DMS114 treated with DMSO at 0.1 percent for 48 hours (cell line): ENCODE measurements at regions not wholly inside any gene's neighbourhood (a gene's known extent, or its start where the extent isn't known, plus 50 kb on each side); places are given as distances from the start of the nearest gene placed in this dataset.
"Not testable (repeated sequence)": the region's sequence is repeated elsewhere in the genome, so short reads cannot be mapped to it uniquely, and the experiment has no call there.

ENCODE experiments used
- DNase-seq: peaks from one replicate; lab custom pipeline; 2025; ENCODE audit not compliant: unreplicated experiment; lab: John Stamatoyannopoulos, UW

DNA sequence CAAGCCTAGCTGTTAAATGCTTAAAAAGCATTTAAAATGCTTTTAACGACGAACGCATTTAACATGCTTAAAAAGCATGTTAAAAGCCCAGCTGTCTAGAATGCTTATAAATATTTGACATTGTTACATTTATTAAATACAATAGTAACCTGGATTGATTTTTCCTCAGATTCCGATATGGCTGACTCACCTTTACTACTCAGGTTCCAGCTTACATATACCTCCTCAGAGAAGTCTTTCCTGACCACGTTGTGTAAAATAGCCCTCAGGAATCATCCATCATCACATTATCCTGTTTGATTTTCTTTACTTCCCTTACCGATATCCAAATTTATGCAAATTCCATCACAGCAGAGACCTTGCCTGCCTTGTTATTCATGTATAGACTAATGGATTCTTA lies 51.4 kb downstream of the SLC41A2 start:
- no peak for DNase-seq

DNA sequence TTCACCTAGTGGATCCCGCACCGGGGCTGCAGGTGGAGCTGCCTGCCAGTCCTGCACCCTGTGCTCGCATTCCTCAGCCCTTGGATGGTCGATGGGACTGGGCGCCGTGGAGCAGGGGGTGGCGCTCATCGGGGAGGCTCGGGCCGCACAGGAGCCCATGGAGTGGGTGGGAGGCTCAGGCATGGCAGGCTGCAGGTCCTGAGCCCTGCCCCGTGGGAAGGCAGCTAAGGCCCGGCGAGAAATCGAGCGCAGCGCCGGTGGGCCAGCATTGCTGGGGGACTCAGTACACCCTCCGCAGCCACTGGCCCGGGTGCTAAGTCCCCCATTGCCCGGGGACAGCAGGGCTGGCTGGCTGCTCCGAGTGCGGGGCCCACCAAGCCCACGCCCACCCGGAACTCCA lies 52.6 kb downstream of the SLC41A2 start:
- DNase-seq, result not testable (repeated sequence)

DNA sequence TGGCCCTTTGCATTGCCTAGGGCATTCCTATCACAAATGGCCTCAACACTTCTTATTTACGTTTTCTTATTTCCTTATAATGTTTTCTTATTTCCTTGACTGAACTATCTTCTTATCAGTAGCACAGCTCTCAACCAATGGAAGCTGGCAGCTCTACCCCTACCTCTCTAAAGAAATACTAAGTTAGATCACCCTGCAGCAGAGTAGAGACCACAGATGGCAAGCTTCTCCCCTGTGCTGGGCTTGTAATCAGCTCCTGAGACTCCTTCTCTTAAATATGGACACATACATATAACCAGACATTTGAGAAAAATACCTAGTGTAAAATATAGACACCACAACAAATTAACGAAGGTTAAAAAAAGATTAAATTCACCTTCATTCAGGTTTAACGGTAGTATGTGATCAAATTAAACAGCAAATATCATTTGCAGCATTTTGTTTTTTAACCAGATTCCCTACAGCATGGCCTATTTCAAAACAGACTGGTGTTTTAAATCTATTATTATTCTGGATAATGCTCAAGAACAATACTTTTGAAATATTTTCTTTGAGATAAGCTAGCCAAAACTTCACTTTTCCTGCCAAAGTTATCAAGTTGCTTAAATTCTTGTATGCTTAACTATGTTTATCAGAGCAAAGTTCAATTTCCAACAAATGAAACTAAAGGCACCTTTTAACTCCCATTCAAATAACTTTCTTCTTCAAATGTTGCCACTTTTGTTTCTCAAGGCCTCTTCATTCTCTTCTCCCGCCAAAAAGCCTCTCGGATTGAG lies 54.3 kb downstream of the SLC41A2 start:
- no peak for DNase-seq

DNA sequence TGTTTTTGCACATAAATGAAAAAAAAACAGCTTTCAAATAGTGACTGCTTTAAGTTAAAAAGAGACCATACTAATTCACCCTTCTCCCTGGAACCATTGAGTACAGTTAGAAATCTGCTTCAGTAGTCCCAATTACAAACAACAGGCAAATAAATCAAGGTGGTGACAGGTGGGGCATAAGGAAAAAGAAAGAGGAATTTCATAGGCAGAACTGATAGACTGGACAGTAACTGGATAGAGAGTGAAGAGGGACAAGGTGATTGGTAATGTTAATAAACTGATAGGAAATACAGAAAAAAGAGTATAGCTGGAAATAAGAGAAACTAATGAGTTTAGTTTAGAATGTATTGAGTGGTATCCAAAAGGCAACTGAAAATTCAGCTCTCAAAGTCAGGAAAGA lies 56.0 kb downstream of the SLC41A2 start:
- no peak for DNase-seq

DNA sequence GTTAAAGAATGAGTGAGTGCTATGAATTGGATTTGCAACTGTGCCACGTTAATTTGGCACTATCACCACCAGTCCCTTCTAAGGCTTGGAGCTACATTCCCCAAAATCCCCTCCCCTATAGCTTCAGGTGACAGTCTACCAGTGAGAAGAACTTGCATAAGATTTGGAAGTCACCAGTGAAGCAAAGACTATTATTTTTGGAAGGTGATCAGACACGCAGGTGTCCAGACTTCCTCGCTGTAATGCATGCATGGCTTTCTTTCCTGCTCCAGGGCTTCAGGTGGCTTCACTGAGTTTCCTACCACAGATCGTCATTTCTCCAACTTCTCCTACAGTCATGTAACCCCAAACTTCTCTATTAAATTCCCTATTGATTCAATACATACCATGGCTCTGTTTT lies 61.4 kb downstream of the SLC41A2 start:
- DNase-seq, result no peak

DNA sequence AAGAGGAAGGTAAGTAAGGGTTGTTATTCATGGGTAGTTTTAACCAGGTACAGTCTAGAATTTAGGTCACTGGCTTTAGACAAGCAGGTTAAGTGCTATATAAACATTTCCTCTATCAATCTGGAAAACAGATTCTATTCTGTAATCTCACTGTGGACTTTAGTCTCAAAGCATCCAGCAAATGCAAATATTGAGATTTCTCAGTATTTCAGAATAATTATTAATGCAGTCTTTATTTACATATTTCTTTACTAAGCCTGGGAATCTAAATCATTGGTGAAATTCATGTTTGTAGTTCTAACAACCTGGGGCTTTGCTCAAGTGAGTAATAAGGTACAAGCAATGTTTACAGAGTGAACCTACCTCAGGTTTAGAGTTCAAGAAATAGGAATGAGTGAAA lies 61.9 kb downstream of the SLC41A2 start:
- DNase-seq, result no peak

DNA sequence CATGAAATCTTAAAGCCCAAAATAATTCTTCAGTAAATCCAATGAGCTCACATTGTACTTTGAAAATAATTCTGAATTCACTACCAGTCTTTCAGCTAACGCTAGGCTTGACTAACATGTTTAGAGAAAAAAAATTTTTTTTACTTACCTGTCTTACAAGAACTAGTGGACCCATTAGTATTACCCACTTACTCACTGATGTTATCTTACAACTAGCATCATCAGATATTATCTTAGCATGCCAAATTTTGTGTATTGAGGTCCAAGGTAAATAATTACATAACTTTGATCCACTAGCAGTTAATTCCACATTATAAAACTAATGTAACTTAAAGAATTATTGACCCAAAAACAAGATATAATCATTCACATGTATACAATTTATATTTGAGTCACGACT lies 62.7 kb downstream of the SLC41A2 start:
- DNase-seq, result no peak

DNA sequence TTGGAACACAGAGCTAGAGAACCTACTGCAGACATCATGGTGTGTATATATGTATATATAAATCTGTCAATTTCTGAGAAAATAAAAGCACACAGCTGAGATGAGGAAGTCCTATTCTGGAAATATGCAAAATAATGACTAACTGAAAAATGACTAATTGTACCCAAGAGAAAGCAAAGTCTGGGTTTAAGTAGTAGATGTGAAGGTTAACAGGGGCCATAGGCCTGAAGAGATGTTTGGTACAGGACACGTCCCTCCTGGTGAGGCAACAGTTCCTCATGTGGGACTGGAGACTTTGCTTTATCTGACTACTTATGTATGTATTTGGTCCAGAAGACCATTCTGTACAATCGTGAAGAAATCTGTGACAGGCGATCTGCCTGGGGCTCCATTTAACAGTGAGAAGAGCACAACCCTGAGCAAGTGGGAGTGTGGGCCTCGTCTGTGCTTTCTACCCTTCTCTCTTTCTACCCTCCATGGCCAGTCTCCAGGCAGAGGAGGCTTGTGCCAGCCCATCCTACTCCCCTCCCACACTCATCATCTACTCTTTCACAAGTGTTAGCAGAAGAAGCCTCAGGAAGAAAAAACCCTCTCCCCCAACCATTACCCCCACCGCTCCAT lies 67.5 kb downstream of the SLC41A2 start:
- DNase-seq, result no peak

DNA sequence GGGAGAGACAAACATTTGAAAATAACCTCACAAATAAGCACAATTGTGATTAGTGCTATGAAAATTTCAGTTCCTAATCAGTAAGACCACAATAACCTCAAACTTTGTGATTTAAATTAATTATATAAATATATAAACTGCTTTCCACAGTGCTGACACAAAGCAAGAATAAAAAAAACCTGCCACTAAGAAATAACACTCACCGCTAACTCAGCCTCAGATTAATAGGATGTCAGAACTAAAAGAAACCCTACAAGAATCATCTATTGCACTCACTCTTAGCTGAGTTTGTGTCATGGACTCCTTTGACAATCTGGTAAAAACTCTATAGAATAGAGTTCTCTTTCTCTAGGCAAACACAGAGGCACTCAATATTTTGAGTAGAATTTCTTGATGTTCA lies 68.4 kb downstream of the SLC41A2 start:
- no peak for DNase-seq

DNA sequence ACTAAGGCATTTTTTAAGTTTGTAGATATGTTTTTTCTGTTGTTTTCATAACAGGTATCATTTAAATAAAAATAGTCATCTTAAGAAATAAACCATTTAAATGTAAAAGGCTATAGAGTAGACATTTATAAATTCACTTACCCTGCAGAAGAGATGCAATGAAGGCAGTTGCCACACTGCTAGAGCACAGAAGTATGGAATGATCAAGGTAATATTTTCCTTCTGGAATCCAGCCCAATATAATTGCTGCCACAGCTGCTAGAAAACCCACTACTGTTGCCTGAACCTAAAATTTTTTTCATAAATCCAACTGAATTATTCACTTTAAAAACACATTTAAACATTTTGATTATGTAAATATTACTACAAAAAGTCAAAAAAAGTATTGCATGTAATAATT lies 69.2 kb downstream of the SLC41A2 start:
- DNase-seq, result no peak

DNA sequence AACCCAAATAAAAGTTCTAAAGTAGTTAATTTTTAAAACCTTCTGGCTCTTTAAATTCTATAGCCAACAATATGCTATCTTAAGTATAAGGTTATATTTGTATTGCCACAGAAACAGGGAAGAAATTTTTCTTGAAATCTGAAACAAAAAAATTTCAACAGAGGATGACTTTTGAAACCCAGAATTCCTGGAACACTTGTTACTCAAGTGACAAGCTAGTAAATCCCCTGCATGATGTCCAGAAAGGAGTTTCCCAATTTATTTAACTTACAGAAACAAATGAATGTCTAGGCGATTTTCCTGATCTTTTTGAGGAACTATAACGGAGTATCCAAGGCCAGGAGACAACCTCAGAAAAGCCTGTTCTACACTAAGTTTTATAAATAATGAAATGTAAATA lies 69.6 kb downstream of the SLC41A2 start:
- no peak for DNase-seq

DNA sequence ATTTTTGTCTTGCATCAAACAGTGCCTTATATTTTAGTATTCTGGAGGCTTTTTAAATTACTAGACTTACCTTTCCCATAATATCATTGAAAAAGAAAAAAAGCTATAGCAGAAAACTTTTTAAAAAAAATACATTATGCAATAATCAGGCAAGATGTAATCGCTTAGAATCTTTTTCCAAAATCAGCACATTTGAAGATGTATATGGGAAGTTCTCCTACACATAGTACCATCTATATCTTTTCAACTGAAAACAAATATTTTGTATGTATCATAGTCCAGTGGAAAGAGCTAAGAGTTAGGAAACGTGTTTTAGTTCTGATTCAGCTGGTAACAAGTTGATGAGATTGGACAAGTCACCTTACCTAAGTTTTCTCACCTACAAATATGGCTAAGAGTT lies 70.6 kb downstream of the SLC41A2 start:
- DNase-seq, result no peak

DNA sequence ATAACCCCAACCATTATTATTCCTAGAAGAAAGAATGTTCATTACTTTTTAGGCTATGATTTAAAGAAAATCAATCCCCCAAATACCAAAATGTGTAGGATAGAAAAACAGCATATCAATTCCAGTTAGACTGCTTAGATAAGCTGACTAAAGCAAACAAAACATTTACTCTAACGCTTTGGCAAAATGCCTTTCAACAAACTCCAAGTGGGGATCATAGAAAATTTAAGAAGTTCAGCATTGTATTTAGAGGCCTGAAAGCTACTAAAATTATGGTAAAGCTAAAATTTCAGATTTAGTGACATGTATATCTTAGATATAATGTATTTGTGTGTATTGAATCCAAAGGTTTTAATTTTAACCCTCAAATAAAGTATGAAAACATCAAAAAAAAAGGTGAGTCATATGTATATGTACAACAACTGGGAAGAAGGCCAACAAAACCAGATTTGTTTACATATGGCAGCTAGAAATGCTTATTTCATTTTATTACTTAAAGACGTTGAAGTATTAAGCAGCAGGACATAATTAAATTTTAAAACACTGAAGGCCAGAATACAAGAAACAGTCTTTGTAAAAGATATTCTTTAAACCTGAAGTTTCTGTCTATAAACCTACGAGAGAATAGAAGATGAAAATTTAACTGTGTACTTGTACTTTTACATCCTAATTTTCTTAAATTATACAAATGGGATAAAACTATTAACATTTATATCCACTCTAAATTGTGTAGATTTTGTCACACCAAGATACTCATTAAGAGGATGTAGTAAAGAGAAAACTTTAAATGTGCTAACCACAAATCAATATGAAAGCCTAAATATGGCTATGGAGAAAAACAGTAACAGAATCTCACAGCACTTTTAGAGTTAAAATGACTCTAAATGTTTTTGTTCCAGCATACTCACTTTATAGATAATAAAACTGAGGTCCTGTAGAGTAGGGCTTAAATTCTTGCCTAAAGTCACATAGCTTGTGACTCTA lies 71.4 kb downstream of the SLC41A2 start:
- DNase-seq, result no peak

DNA sequence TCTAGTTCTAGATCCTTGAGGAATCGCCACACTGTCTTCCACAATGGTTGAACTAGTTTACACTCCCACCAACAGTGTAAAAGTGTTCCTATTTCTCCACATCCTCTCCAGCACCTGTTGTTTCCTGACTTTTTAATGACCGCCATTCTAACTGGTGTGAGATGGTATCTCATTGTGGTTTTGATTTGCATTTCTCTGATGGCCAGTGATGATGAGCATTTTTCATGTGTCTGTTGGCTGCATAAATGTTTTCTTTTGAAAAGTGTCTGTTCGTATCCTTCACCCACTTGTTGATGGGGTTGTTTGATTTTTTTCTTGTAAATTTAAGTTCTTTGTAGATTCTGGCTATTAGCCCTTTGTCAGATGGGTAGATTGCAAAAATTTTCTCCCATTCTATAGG lies 79.2 kb downstream of the SLC41A2 start:
- DNase-seq, result not testable (repeated sequence)

DNA sequence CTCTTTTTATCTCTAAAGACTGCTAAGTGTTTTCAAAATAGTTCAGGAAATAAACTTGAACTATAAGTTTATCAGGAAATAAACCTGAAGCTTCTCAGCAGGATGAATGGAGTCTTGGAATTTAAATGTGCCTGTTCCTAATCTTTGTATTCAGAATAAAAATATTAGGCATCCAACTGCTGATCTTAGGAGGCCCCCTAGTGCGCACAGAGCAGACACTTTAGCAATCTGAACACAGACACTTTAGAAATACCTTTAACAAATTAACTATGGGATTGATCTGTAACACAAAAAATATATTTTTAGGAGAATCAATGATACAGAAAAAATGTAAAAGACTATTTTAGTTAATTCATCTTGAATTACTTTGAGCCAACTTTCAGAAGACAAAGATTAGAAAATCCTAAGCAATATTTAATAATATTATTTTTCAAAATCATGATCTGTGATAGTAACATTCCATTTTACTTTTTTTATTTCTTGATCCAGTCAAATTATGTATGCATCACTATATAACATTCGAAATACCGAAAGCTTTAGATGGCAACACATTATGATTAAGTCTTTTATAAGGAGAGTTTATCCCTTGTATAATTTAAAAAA lies 80.9 kb downstream of the SLC41A2 start:
- peak; percentile 31 for DNase-seq

DNA sequence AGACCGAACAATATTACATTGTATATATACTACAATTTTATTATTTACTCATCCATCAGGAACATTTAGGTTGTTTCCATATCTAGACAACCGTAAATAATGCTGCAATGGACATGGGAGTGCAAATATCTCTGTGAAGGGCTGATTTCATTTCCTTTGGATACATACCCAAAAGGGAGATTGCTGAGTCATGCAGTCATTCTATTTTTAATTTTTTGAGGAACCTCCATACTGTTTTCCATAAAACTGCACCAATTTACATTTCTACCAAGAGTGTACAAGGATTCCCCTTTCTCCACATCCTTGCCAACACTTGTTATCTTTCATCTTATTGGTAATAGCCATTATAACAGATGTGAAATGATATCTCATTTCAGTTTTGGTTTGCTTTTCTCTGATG lies 84.7 kb downstream of the SLC41A2 start:
- no peak for DNase-seq

DNA sequence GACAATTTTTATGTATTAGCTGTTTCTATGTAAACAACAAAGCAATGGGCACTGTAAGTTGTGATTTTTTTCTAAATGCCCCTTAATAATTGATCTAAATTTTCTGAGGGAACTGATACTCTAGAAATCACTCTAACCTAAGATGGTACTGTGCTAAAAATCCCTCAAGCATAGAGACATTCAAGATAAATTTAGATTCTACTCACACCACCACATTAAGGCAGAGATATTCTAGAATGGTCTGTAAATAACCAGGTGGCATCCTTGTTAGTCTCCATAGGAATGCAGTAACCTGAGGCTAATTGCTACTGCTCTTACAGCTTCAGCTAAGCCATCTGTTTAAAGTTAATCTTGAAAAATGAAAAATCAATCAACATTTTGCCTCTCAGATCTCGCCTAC lies 87.3 kb downstream of the SLC41A2 start:
- DNase-seq, result no peak

DNA sequence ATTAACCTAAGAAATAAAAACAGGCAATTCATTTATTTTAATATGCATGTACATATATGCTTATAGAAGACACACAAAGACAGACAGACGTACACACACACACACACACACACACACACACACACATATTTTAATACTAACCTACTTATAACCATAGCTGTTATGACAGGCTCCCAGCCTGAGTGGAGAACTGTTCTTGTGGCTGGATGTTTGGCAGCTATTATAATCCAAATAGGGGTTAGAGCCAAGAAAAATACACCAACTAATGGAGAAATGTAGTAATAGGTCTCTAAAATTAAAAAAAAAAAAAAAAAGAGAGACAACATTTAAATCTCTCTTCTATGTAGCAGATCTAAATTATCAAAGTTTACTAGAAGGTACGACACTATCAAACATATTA lies 91.8 kb downstream of the SLC41A2 start:
- DNase-seq, result no peak

DNA sequence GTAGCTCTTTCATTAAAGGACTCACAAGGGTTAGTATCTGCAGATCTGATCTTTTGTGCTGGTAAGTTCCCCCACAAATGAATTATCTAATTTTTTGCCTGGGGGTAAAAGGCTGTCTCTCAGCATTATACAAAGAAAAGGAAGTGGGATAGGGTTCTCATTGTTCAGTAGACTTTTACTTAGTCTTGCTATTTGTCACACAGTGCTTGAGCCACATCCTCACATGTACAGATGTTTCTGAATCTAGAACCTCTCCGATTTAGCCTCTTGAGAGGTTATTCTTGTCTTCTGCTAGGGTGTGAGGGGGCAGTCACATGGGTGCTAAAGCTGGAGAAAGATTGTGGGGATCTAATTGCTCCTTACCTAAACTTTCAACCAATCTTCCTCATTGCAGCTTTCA lies 93.0 kb downstream of the SLC41A2 start:
- no peak for DNase-seq

DNA sequence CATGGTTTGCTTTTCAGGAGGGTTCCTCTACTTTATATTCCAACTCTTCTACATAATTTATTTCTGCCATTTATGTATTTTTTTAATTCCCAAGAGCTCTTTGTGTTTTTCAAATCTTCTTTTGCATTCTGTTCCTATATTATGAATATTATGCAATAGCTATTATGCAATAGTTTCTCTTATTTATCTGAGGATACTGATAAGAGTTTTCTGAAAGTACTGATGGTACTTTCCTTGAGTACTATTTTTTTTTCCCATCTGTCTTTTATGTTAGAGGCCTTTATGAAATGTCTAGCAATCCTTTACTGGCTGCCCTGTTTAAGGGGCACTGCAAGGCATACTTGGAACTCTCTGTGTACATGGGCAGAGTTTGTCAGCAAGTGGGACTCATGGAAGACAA lies 93.4 kb downstream of the SLC41A2 start:
- no peak for DNase-seq

DNA sequence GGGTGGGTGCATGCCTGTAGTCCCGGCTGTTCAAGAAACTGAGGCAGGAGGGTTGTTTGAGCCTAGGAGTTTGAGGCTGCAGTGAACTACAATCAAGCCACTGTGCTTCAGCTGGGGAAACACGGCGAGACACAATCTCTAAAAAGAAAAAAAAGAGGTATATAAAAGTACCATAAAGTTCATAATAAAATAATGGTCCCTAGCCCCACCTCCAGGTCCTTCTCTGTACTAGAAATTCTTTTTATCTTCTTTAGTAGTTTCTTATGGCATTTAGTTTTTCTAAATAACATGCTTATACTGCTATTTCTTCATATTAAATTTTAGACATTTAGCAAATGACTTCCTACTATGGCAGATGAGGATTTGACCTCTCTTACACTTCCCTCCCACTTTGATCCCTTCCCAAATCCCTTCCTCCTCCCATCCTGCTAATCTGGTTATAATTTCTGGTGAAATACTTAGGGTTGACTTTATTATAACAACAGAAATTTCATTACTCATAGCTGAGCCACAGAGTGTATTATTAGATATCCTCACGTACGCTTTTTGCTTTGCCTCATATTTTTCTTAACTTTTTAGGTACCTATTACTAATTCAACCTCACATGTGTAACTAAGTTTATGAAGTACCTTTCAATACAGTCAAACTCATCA lies 94.7 kb downstream of the SLC41A2 start:
- no peak for DNase-seq
